ENCODE measurements at regions not wholly inside any gene's neighbourhood (a gene's known extent, or its start where the extent isn't known, plus 50 kb on each side); places are given as distances from the start of the nearest gene placed in this dataset.

- no peaks in the 10 kb centered on the region for H3K9me3 ChIP-seq (ENCODE audit: low read length)
- no peaks in the 10 kb centered on the region for H3K36me3 ChIP-seq (ENCODE audit: insufficient read depth, low read length)
- H3K27ac ChIP-seq (ENCODE audit: low read length), result no peak overlapping the region
- H3K9ac ChIP-seq (ENCODE audit: low read length), result no peak overlapping the region
- H3K4me3 ChIP-seq (ENCODE audit: low read length), result no peak overlapping the region
- H3K4me2 ChIP-seq (ENCODE audit: low read length), result no peak overlapping the region
- H3K27me3 ChIP-seq (ENCODE audit: insufficient read depth, low read depth, low read length), result no peaks in the 10 kb centered on the region
- H4K20me1 ChIP-seq (ENCODE audit: insufficient read depth), result no peaks in the 10 kb centered on the region
- H3K79me2 ChIP-seq (replicated peaks; ENCODE audit: insufficient read depth, low read length), result no peaks in the 10 kb centered on the region
- TF ChIP-seq EP300 (conservative IDR thresholded peaks at IDR 0.05; ENCODE audit: poor library complexity, severe bottlenecking) (no peak), EZH2 (IDR thresholded peaks at IDR 0.05; ENCODE audit: borderline replicate concordance, insufficient read depth, low read length, poor library complexity, severe bottlenecking) (no peak), TAF1 (IDR thresholded peaks at IDR 0.05; ENCODE audit: low read depth) (no peak), RAD21 (conservative IDR thresholded peaks at IDR 0.05) (no peak), SMC3 (conservative IDR thresholded peaks at IDR 0.05; ENCODE audit: poor library complexity) (no peak), MXI1 (conservative IDR thresholded peaks at IDR 0.05; ENCODE audit: poor library complexity, severe bottlenecking) (no peak)
- H3F3A ChIP-seq (ENCODE audit: insufficient read depth, low read length, poor library complexity, severe bottlenecking), result no peaks in the 10 kb centered on the region
- no peaks in the 10 kb centered on the region for H3K9me2 ChIP-seq (ENCODE audit: insufficient read depth, low read length)
- H2AFZ ChIP-seq (ENCODE audit: low read depth, low read length), result no peak overlapping the region
Observed at GRCh38 chr2:64219149-64219548, 74.9 kb upstream of the PELI1 start.

- Histone ChIP-seq H3K9me2 (ENCODE audit: insufficient read depth, low read length) (no peaks in the 10 kb centered on the region), H3K27ac (ENCODE audit: low read length) (no peak overlapping the region)
Observed at GRCh38 chr2:64220265-64220664, 76.0 kb upstream of the PELI1 start.

More at GRCh38 chr2:64220265-64220664, 76.0 kb upstream of the PELI1 start:
- Histone ChIP-seq H3K36me3 (ENCODE audit: insufficient read depth, low read length) (no peaks in the 10 kb centered on the region), H4K20me1 (ENCODE audit: insufficient read depth) (no peaks in the 10 kb centered on the region), H3K27me3 (ENCODE audit: insufficient read depth, low read depth, low read length) (no peaks in the 10 kb centered on the region), H3K4me2 (ENCODE audit: low read length) (no peak overlapping the region), H3K9me3 (ENCODE audit: low read length) (no peaks in the 10 kb centered on the region), H2AFZ (ENCODE audit: low read depth, low read length) (no peak overlapping the region), H3K79me2 (replicated peaks; ENCODE audit: insufficient read depth, low read length) (no peaks in the 10 kb centered on the region), H3K9ac (ENCODE audit: low read length) (no peak overlapping the region), H3K4me3 (ENCODE audit: low read length) (no peak overlapping the region), H3F3A (ENCODE audit: insufficient read depth, low read length, poor library complexity, severe bottlenecking) (no peaks in the 10 kb centered on the region)
- TF ChIP-seq REST (IDR thresholded peaks at IDR 0.05; ENCODE audit: borderline replicate concordance) (no peak), POLR2AphosphoS5 (IDR thresholded peaks at IDR 0.05) (no peak)
